Mesothelial cell of epicardium (in vitro differentiated cells): ENCODE measurements at regions not wholly inside any gene's neighbourhood (a gene's known extent, or its start where the extent isn't known, plus 50 kb on each side); places are given as distances from the start of the nearest gene placed in this dataset.

Source experiments
- DNase-seq, 2 experiments: peaks; one replicate each; pipeline ENCODE4 v3.0.0; 2021; ENCODE audit warnings: low spot score in 2 of 2; ENCODE audit not compliant: unreplicated experiment in 2 of 2
- H3K27ac Mint-ChIP-seq: 2 replicates; pipeline ENCODE4 v1.8.0; 2021; ENCODE audit warnings: mixed read lengths
- H3K27me3 Mint-ChIP-seq: 2 replicates; pipeline ENCODE4 v1.8.0; 2021; ENCODE audit warnings: low read depth, mixed read lengths
- H3K36me3 Mint-ChIP-seq: 2 replicates; pipeline ENCODE4 v1.8.0; 2021; ENCODE audit warnings: mixed read lengths
- H3K4me1 Mint-ChIP-seq: 2 replicates; pipeline ENCODE4 v1.8.0; 2021; ENCODE audit warnings: mixed read lengths
- H3K4me3 Mint-ChIP-seq: 2 replicates; pipeline ENCODE4 v1.8.0; 2021; ENCODE audit warnings: mild to moderate bottlenecking, moderate library complexity, mixed read lengths
- H3K9me3 Mint-ChIP-seq: 2 replicates; pipeline ENCODE4 v1.8.0; 2021; ENCODE audit warnings: mixed read lengths
- TF ChIP-seq, protein P1 (sequence below): fragments of 200-600 bp; sonication (generic); IDR thresholded peaks from one replicate; pipeline ENCODE4 v1.5.0; 2021; ENCODE audit warnings: antibody characterized with exemption; ENCODE audit not compliant: unreplicated experiment

DNA sequence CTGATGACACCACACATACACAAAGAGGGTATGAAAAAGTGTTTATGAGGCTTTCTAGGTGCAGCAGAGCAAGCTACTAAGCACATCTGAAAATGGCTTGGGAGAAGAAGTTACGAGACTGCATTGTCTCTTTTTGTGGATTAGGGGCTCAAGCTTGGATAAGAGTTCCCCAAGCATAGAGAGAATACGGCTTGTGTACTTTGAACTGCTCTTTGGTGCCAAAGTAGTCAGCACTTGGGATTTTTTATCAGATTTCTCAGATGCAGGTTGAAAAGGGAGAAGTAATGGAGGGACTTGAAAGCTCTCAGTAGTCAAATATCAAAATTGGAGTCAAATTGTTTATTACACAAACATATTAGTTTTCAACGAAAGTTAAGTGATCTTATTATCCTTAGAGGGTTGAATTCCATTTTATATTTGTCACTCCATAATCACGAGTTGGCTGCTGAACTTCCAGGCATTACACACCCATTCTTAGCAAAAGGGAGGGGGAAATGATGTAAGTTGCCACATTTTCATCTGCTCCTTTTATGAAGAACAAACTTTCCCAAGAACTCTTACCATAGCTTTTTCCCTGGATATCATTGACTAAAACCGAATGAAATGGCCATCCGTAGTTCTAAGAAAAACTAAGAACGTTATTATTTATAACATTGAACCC is 1904.9 kb downstream of the PCDH7 start:
- H3K9me3 Mint-ChIP-seq, result peaks cover 21% of the 10 kb centered on the region
- H3K27me3 Mint-ChIP-seq, result no peaks in the 10 kb centered on the region
- no peak overlapping the region for H3K27ac Mint-ChIP-seq
- no peak overlapping the region for H3K4me3 Mint-ChIP-seq
- DNase-seq, result no peak
- no peaks in the 10 kb centered on the region for H3K4me1 Mint-ChIP-seq
- peaks cover 6% of the 10 kb centered on the region for H3K36me3 Mint-ChIP-seq
- TF ChIP-seq, protein P1, sequence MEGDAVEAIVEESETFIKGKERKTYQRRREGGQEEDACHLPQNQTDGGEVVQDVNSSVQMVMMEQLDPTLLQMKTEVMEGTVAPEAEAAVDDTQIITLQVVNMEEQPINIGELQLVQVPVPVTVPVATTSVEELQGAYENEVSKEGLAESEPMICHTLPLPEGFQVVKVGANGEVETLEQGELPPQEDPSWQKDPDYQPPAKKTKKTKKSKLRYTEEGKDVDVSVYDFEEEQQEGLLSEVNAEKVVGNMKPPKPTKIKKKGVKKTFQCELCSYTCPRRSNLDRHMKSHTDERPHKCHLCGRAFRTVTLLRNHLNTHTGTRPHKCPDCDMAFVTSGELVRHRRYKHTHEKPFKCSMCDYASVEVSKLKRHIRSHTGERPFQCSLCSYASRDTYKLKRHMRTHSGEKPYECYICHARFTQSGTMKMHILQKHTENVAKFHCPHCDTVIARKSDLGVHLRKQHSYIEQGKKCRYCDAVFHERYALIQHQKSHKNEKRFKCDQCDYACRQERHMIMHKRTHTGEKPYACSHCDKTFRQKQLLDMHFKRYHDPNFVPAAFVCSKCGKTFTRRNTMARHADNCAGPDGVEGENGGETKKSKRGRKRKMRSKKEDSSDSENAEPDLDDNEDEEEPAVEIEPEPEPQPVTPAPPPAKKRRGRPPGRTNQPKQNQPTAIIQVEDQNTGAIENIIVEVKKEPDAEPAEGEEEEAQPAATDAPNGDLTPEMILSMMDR, result no peak

DNA sequence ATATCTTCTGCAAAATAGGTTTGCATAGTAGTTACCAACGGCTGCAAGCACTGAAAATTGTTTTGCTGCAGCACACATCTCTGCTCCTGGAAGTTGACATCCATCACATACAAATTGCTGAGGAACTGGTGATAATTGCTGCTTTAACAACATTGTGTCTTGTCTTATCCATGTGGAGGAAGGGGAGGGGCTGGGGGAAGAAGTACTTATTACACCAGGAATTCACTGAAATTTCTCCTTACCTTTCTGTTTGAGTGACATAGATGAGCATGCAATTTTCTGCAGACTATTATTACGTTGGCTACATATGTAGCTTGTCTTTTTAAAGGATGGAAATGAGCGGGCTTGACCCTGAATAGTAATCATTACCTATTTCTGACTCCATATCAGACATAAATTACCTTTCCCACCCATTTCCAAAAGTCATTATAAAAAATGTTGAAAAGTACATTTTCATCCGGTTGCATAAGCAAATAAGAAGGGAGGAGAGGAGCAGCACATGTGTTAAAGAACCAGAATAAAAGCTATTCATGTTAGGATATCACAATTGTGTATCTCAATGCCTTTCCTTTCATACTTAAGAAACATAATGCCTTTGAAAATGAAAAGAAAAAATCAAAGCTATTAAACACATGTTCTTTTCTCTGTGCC is 1905.6 kb downstream of the PCDH7 start:
- no peak for DNase-seq
- Mint-ChIP-seq H3K36me3 (peaks cover 10% of the 10 kb centered on the region), H3K27ac (no peak overlapping the region), H3K9me3 (peaks cover 28% of the 10 kb centered on the region), H3K4me3 (no peak overlapping the region), H3K27me3 (no peaks in the 10 kb centered on the region), H3K4me1 (no peaks in the 10 kb centered on the region)
- TF ChIP-seq, protein P1, result no peak

DNA sequence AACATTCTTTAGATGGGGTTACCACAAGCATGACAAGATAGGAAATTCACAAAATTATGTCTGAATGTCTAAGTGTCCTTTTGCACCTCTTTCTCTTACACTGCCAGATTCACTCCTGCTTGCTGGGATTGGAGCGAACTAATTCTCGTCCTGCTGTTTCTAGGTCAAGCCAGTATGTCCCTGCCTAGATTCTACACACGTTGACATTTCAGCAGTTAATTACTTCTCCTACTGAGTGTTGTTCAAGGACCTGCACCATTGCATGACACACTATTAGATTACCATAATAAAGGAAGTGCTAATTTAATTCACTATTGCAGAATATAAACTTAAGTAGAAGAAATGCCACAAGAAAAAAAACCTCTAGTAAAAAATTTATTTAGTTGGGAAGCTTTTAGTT is 1911.7 kb downstream of the PCDH7 start:
- H3K4me3 Mint-ChIP-seq, result no peak overlapping the region
- peaks cover 45% of the 10 kb centered on the region for H3K9me3 Mint-ChIP-seq
- no peak for DNase-seq
- no peaks in the 10 kb centered on the region for H3K4me1 Mint-ChIP-seq
- TF ChIP-seq, protein P1, result no peak
- H3K27ac Mint-ChIP-seq, result no peak overlapping the region
- peaks cover 10% of the 10 kb centered on the region for H3K36me3 Mint-ChIP-seq
- H3K27me3 Mint-ChIP-seq, result no peaks in the 10 kb centered on the region

DNA sequence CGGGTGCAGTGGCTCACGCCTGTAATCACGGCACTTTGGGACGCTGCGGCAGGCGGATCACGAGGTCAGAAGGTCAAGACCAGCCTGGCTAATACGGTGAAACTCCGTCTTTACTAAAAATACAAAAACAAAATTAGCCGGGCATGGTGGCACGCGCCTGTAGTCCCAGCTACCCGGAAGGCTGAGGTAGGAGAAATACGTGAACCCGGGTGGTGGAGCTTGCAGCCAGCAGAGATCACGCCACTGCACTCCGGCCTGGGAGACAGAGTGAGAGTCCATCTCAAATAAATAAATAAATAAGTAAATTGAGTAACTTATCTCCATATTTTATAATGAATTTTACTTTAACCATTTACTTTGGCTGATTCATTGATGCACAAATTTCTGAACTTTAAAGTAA is 1913.3 kb downstream of the PCDH7 start:
- H3K4me3 Mint-ChIP-seq, result no peak overlapping the region
- H3K27me3 Mint-ChIP-seq, result no peaks in the 10 kb centered on the region
- H3K27ac Mint-ChIP-seq, result no peak overlapping the region
- no peak for DNase-seq
- peaks cover 6% of the 10 kb centered on the region for H3K36me3 Mint-ChIP-seq
- H3K9me3 Mint-ChIP-seq, result peaks cover 40% of the 10 kb centered on the region
- H3K4me1 Mint-ChIP-seq, result no peaks in the 10 kb centered on the region
- TF ChIP-seq, protein P1, result no peak

DNA sequence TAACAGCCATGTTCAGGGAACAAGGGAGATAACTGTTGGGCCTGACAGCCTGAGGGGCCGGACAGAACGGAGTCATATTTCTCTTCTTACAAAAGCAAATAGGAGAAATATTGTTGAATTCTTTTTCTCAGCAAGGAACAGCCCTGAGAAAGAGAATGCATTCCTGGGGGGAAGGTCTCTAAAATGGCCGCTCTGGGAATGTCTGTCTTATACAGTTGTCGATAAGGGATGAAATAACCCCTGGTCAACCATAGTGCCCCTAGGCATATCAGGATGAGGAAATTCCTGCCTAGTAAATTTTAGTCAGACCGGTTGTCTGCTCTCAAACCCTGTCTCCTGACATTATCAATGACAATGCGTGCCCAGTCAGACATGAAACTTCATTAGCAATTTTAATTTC is 1925.5 kb downstream of the PCDH7 start:
- Mint-ChIP-seq H3K9me3 (peaks cover 51% of the 10 kb centered on the region), H3K27ac (no peak overlapping the region), H3K4me3 (no peak overlapping the region), H3K36me3 (peaks cover 8% of the 10 kb centered on the region), H3K4me1 (no peaks in the 10 kb centered on the region), H3K27me3 (no peaks in the 10 kb centered on the region)
- no peak for DNase-seq
- TF ChIP-seq, protein P1, result no peak
